Activated T-cell treated with anti-CD3 and anti-CD28 coated beads for 24 hours (primary cell): ENCODE measurements at regions not wholly inside any gene's neighbourhood (a gene's known extent, or its start where the extent isn't known, plus 50 kb on each side); places are given as distances from the start of the nearest gene placed in this dataset.

Source experiments
- DNase-seq: peaks from one replicate; pipeline ENCODE4 v3.0.0-alpha.2; 2020; ENCODE audit warnings: low read depth

DNA sequence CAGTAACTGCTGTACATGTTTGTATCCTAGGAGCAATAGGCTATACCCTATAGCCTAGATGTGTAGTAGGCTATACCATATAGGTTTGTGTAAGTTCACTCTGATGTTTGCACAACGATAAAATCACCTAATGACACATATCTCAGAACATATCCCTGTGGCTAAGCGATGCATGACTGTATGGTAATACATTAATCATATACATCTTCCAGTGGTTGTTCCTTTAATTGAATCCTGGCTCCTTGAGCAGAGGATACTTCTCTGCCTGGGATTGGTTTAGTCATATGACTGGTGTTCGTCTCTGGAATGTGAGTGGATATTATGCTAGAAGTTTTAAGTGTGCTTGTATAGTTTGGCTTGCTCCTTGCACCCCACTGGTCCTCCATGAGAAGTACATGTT lies 425.8 kb downstream of the MAN2A1 start:
- no peak for DNase-seq

DNA sequence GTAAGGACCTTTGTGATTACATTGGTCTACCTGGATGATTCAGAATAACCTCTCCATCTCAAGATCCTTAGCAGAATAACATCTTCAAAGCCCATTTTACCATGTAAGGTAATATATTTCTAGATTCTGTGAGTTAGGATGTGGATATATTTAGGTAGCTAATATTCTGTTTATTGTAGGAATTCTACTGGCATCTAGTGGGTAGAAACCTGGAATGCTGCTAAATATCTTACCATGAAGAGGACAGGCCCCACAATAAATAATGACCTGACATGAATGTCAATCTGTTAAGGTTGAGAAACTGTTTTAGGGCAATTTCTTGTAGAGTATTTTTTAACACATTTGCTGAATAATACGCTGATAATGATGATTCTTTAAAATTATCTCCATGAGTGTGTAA lies 426.8 kb downstream of the MAN2A1 start:
- DNase-seq = no peak

DNA sequence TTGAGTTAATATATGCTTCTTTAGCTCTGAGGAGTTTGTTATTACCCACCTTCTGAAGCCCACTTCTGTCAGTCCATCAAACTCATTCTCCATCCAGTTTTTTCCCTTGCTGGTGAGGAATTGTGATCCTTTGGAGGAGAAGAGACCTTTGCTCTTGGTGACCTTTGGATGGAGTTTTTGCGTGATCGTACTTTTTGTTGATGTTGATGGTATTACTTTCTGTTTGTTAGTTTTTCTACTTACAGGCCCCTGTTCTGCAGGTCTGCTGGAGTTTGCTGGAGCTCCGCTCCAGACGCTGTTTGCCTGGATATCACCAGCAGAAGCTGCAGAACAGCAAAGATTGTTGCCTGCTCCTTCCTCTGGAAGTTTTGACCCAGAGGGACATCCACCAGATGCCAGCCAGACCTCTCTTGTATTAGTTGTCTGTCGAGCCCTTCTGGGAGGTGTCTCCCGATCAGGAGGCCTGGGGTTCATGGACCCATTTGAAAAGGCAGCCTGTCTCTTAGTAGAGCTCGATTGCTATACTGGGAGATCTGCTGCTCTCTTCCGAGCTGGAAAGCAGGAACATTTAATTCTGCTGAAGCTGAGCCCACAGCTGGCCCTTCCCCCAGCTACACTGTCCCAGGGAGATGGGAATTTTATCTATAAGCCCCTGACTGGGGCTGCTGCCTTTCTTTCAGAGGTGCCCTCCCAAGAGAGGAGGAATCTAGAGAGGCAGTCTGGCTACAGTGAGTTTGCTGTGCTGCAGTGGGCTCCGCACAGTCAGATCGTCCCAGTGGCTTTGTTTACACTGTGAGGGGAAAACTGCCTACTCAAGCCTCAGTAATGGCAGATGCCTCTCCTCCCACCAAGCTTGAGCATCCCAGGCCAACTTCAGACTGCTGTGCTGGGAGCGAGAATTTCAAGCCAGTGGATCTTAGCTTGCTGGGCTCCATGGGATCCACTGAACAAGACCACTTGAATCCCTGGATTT lies 445.5 kb downstream of the MAN2A1 start:
- no peak for DNase-seq

DNA sequence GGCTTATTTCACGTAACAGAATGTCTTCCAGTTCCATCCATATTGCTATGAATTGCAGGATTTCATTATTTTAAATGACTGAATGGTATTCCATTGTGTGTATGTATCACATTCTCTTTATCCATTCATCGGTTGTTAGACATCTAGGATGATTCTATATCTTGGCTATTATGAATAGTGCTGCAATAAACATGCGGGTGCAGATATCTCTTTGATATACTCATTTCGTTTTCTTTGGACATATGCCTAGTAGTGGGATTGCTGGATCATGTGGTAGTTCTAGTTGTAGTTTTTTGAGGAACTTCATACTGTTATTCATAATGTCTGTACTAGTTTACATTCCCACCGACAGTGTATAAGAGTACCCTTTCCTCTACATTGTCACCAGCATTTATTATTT lies 460.5 kb downstream of the MAN2A1 start:
- DNase-seq = no peak

DNA sequence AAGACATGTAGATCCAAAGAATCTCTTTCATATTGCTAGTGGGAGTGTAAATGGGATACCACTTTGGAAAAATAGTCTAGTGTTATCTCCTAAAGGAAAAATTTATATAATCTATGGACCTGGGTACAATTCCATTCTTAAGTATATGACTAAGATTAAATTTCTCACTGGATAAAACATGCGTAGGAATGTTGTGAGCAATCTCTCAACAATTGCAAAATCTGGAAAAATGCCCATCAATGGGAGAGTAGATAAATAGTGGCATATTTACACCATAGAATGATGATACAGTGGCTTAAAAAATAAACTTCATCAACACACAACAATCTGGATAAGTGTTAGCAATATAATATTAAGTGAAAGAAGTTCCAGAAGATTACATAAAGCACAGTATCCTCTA lies 469.5 kb downstream of the MAN2A1 start:
- no peak for DNase-seq

DNA sequence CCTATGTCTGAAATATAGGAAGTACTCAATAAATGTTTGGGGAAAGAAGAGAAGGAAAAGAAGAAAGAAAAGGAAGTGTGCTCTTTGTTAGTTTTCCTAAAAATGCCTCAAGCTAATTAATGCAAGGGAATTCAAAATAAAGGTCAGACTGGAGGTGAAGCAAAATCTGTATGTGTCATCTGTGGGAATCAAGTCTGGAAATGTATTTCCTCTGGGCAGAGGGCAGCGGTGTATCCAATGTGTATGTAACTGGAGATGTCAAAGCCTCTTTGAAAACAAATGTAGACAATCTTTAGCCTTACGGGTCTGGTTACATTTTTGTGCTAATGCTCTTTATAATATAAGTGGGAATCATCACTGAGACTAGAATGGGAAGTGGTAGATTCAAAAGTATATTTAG lies 471.4 kb downstream of the MAN2A1 start:
- no peak for DNase-seq

DNA sequence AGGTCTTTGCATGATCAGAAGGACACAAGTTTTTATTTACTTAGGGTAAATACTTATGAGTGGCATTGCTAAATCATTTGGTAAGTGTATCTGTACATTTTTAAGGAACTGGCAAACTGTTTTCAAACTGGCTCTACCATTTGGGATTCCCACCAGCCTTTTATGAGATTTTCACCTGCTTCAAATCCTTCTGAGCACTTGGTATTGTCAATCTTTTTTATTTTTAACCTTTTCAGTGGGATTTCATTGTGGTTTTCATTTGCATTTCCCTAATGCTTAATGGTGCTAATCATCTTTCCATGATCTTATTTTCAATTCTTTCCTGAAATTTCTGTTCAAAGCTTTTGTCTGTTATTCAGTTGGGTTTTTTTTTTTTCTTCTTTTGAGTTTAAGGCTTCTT lies 475.6 kb downstream of the MAN2A1 start:
- no peak for DNase-seq

DNA sequence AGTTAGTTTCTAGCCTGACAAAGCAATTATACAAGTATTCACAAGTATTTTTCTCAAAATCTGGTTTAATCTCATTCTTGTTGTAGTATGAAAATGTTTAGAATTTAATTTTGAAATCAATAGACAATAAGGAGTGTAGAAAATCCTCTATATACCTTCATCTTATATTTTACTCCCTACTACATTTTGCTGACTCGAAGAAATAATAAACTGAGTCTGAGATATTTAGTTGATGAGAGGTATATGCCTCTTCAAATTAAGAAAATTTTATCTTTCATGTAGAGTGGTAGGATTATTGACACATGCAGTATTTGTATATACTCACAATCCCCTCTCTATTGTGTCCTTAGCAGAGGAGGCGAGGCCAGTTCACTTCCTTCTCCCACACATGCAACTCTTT lies 477.7 kb downstream of the MAN2A1 start:
- DNase-seq = no peak

DNA sequence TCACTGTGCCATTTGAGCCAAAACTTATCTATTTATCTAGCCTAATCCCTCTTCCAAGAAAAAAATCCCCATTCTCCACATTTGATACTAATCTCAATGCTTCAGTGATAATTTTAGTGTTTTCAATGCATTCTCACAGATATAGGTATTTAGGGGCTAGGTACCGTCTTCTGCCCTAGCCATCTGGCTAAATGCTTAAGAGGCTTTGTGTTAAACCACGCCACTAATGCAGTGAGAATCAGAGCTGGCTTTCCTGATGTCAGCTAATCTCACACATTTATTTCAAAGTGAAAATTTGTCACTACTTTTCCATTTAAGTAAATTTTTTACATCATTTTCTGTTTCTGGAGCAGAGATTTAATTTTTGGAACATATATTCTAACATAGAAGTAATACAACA lies 479.7 kb downstream of the MAN2A1 start:
- no peak for DNase-seq

DNA sequence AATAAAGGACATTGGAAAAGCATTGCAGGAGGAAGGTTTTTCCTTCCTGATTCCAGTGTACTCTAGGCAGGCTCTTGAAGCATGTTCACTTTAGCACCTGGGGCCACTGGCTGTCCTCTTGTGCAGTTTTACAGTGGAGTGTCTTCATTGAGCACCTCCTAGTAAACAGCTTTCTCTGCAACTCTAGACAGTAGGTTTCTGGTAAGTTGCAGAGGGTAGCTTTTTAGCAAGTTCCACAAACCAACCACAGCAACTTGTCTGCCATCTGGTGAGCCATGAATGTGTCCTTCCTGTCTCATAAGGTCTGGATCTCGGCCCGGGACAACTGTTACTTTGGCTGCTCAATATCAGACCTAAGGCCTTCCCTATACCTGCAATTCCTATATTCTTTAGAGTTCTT lies 488.0 kb downstream of the MAN2A1 start:
- no peak for DNase-seq

DNA sequence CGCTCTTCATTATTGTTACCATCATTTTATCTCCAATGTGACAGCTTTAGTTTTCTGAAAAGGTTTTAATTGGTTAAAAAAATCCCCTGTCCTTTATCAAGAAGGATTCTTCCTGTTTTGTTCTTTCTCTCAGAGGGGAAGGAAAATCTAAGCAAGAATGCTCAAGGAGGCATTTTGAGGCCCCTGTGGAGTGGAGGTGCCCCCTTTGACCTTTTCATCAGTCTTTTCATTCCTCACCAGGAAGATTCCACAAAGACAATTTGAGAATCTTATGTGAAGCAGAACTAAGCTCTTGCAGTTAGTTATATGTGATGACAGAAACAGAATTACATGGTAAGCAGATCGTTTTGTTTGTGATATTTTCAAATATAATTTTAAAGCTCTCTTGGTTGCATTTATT lies 489.6 kb downstream of the MAN2A1 start:
- DNase-seq = no peak

DNA sequence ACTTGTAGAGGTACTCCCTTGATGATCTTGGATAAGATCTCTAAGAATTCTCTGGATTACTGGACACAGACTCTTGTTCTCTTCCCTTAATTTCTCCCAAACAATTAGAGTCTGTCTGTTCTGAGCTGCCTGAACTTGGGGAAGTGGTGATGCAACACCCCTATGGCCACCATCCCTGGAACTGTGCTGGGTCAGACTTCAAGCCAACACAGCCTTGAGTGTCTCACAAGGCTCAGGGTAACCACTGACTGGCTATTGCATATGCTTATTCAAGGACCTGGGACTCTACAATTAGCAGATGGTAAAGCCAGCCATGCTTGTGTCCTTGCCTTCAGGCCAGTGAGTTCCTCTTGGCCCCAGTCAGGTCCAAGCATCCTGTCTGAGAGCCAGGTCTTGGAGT lies 504.5 kb downstream of the MAN2A1 start:
- no peak for DNase-seq

DNA sequence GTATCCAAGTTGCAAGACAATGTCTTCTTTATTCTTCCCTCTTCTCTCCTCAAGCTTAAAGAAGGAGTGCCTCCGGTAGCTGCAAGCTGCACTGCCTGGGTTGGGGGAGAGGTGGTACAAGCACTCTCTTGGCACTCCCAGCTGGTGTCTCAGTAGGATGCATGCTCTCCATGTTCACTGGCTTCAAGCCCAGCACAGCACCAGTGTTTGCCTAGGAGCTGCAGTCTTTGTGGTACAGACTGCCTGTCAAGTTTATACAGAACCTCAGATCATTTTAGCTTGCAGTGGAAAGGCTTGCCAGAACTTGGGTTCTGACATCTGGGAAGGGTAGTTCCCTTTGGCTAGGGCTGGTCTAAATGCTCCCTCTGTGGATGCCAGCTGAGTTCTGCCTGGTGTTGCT lies 505.6 kb downstream of the MAN2A1 start:
- DNase-seq = no peak

DNA sequence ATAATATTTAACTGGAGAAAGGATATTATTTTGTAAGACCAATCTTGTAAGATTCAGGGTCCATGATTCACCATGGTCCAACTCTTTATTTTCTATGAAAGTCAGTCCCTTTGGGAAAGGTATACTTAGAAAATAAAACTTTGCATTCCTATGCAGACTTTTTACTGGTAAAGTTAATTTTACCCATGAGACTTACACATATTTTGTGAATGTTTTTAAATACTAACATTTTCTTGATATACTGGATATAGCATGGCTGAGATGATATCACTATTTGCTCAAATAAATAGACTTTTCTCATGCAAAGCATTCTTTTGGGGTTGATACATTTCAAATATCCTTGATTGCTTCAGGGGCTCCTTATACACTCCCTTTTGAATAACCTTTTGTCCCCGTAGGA lies 512.1 kb downstream of the MAN2A1 start:
- no peak for DNase-seq

DNA sequence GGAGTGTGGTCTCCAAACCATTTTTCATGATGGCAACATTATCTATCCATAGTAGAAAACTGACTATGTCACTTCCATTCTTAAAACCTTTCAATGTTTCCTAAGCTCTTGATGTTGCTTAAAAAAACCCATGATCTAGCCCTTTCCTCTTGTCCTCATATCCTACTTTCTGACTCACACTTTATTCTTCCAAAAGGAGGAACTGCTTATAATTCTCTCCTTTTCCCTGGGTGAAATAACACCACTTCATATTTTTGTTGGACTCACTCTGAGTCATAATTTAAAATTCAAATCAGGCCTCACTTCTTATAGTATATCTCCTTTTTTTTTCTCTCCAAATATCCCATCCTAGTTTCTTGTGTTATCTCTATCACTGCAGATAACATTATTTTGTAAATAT lies 513.9 kb downstream of the MAN2A1 start:
- DNase-seq = no peak

DNA sequence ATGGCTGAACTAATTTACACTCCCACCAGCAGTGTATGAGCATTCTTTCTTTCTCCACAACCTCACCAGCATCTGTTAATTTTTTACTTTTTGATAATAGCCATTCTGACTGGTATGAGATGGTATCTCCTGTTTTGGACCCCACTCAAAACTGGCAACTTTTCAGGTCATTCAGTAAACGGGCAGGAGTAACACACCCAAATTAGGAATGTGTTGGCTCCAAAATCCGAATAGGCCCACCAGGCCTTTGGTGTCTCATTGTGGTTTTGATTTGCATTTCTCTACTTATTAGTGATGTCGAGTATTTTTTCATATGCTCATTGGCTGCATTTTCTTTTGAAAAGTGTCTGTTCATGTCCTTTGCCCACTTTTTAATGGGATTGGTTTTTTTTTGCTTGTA lies 517.1 kb downstream of the TMEM232 start:
- DNase-seq = no peak

DNA sequence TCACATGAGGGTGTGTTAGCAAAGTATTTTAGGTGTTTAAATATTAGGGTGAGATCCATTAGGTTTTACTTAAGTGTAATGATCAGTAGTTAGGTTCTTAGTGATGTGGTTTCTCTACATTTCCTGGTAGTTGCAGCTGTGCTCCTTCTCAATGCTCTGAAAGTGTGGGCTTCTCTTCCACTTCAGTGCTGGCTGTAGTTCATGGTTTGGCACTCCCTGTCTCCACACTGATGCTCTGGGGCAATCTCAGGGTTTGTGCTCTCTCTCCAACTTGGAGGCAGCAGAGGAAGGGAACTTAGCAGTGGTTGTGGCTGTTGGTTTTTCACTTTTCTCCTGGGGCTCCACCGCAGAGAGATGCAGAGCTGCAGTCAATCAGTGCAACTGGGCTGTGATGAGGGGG lies 507.5 kb downstream of the TMEM232 start:
- DNase-seq = no peak

DNA sequence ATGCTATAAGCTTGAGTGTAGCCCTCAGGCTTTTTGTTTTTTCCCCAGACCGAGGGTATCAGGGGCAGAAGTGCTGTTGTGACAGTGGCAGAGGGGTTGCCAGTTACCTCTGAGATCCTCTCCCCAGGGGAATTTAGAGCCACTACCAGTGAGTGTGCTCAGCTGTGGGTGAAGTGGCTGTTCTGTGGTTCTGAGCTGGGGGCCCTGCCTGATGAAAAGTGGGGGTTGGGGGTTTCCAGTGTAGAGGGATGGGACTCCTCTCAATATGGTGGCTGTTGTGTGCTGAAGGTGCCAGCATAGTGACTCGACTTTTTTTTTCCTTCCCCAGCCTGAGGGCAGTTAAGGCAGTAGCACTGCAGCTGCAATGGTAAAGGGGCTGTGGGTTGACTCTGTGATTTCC lies 506.7 kb downstream of the TMEM232 start:
- DNase-seq = no peak

DNA sequence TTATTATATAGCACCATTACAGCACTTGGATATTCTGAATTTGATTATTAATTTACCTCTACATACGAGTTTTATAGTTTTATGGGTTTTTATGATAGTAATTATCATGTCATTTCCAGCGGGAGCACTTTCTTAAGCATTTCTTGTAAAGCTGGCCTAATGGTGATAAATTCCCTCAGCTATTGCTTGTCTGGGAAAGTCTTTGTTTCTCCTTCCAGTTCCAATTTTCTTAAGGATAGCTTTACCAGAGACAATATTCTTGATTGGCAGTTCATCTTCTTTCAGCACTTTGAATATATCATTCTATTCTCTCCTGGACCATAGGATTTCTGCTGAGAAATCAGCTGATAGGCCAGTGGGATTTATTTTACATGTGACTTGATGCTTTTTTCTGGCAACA lies 505.4 kb downstream of the TMEM232 start:
- no peak for DNase-seq

DNA sequence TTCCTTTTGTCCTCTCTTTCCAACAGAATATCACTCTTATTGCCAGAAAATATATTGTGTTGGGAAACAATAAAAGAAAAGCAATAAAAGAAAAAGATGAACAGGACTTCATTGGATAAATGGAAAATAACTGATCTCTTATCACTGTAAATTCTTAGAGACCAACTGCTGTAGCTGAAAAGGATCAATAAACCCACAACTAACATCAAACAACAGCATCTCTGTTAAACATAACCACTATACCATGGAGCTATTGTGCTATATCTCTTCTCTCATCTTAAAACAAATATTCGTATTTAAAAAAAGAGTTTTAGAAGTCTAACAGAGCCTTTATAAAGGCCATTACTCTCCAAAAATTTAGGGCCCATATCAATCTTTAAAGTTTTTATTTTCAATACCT lies 502.4 kb downstream of the TMEM232 start:
- no peak for DNase-seq

DNA sequence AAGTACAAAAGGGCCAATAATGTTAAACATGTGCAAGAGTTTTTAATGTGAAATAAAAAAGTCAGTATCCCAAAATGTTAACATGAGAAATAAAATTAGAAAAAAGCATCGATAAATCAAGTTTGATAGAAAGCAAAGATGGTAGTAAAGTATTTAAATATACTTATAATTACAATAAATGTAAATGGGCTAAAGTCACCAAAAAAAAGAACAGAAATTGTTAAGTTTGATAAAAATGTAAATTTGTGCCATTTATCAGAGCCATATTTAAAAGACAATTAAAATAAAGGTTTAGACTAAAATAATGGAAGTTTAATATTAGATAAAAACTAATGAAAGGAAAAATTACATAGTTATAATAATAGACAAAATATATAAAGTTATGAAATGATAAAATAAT lies 500.5 kb downstream of the TMEM232 start:
- DNase-seq = no peak

DNA sequence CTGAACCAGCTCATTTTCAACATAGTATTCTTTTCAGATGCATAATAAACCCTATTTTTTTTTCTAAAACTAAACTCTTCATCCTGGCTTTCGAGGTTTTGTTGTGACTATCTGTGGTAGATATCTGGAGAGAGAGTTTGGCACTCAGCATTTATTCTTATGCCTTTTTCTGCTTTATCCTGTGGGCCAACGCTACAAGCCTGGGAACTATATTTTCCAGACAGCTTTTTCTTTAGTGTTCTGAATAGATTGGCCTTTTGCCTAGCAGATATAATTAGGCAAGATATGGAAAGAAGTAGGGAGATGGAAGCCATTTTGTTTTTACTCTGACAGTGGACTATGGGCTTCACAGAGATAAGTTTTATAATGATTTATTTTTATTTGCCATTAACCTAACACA lies 486.7 kb downstream of the TMEM232 start:
- no peak for DNase-seq

DNA sequence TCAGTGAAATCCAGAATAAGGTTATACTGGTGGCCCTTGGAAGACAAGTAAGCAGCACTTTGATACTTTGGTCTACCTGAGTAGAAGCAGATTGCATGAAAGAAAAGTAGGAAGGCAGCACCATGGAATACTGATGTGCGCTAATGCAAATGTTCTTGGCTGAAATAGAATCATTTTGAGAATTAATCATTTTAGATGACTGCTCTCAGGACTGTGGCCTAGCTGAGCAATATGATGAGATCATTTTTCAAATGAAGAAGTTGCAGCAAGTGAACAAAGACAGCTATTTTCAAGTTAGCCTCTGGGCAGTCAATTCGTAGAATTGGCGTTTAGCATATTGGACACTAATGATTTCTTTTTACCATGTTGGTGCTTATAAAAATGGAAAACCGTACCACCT lies 483.5 kb downstream of the TMEM232 start:
- DNase-seq = no peak

DNA sequence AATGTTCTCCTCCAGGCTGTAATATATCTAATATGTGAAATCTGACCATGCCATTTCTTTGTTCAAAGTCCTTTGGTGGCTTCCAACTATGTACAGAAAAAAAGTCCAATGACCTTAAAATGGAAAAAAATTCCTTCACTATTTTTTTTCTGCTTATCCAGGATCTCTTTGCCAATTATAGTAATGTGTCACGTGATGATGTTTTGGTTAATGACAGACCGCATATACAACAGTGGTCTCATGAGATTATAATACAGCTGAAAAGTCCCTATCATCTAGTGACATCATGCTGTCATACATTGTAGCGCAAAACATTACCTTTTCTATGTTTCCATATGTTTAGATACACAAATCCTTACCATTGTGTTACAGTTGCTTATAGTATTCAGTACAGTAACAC lies 477.6 kb downstream of the TMEM232 start:
- no peak for DNase-seq
